22Rv1 (cell line): ENCODE measurements at regions not wholly inside any gene's neighbourhood (a gene's known extent, or its start where the extent isn't known, plus 50 kb on each side); places are given as distances from the start of the nearest gene placed in this dataset.

ENCODE experiments used
- H3K27ac ChIP-seq: fragments of 450-650 bp; 2 replicates; pipeline ENCODE4 v1.5.1; 2017
- CTCF ChIP-seq: fragments of 450-650 bp; IDR thresholded peaks from 2 replicates; pipeline ENCODE4 v1.5.1; 2017; ENCODE audit warnings: mild to moderate bottlenecking
- ZFX ChIP-seq: fragments of 450-650 bp; IDR thresholded peaks from 2 replicates; pipeline ENCODE4 v1.6.1; 2017; ENCODE audit warnings: antibody characterized with exemption, borderline replicate concordance

DNA sequence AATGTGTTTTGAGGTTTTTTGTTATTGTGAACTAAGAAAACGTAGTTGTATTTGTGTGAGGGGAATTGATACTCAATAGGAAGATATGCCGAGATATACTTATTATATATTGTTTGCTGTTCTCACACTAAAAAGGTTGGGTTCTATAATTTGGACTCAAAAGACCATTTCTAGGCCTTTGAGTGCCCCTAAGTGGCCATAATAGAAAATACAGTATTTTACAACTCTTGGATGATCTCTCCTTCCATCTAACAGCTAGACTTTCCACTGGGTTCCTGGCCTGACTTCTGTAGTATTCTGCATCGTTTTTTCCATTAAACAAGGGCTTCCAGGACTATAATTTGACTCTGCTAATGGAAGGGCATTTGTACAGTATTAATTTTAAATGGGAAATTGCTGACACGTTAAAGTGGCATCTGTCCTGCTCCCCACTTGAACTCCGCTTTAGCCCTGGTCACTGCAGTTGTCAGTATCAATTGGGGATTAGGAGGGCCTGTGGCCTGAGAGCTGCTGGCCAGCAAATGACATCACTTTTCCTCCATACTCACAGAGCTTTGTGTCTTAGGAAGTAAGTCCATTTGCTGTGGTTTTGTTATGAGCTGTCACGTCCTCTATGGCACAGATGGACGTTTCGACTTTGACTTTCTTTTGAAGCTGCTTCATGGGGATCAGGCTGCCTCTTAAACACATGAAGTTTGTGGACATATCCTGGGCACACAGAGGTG is 176.9 kb downstream of the SLIT2 start:
- TF ChIP-seq CTCF (peak; percentile 27), ZFX (no peak)

GRCh38 chr4:20430259-20430941 is 178.7 kb downstream of the SLIT2 start:
- TF ChIP-seq CTCF (no peak), ZFX (no peak)
- no peak overlapping the region for H3K27ac ChIP-seq

More for the DNA sequence above, 176.9 kb downstream of the SLIT2 start:
- no peak overlapping the region for H3K27ac ChIP-seq

- no peak overlapping the region for H3K27ac ChIP-seq
- TF ChIP-seq CTCF (no peak), ZFX (no peak)
Measured at GRCh38 chr4:20431543-20431951, 179.8 kb downstream of the SLIT2 start.

DNA sequence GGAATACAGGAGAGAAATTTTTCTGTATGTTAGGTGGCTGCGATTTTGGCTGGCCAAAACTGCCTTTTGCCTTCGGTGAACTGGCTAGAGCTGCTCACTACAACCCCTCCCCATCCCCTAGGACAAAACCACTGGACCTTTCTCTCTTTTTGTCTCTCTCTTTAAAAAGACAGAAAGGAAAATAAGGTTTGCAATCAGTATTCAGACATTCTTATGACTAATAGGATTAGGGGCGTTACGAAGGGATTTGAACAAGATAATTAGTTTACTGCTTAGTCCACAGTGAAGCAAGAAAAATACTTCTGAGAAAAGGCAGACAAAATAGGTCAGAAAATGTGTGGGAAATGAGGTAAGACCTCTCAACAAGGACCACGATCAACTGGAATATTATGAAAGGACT is 180.4 kb downstream of the SLIT2 start:
- TF ChIP-seq ZFX (no peak), CTCF (no peak)
- no peak overlapping the region for H3K27ac ChIP-seq

- TF ChIP-seq ZFX: no peak
- TF ChIP-seq CTCF: no peak
- H3K27ac ChIP-seq: no peak overlapping the region
Measured at GRCh38 chr4:20433097-20433705, 181.5 kb downstream of the SLIT2 start.

DNA sequence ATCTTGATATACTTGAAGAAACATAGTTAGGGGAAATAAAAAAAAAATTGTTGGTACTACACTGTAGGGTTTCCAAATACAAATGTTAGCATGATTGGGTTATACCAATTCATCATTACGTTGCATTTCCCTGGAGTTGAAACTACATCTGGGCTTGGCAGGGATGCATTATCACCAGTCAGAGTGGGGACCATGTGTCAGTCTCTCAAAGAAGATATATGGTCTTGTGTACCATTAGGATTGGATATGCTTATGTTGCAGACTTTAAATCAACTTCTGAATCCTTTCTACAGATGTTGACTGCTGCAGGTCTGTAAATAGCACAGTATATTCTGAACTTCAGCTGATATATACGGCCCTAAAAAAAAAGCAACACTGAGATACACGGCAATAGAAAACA is 188.5 kb downstream of the SLIT2 start:
- TF ChIP-seq ZFX (no peak), CTCF (no peak)
- no peak overlapping the region for H3K27ac ChIP-seq
